ENCODE measurements at regions not wholly inside any gene's neighbourhood (a gene's known extent, or its start where the extent isn't known, plus 50 kb on each side); places are given as distances from the start of the nearest gene placed in this dataset.

- H3K4me1 ChIP-seq (replicated peaks; ENCODE audit: insufficient read depth), result no peaks in the 10 kb centered on the region
- H3K36me3 ChIP-seq (ENCODE audit: low read depth), result no peaks in the 10 kb centered on the region
- H3K27me3 ChIP-seq (ENCODE audit: insufficient read depth, low read depth), result no peaks in the 10 kb centered on the region
- no peaks in the 10 kb centered on the region for H4K20me1 ChIP-seq (ENCODE audit: insufficient read depth)
- H3K9me2 ChIP-seq (ENCODE audit: insufficient read depth), result no peaks in the 10 kb centered on the region
- POLR2A ChIA-PET (ENCODE audit: unreplicated experiment), result no interaction called here
- CTCF ChIA-PET, result no interaction called here
- TF ChIP-seq EZH2 (IDR thresholded peaks at IDR 0.05; ENCODE audit: low read depth) (no peak), CTCF (conservative IDR thresholded peaks at IDR 0.05) (no peak)
- no peak for DNase-seq
- no peak overlapping the region for H3K4me2 ChIP-seq
- H3K79me2 ChIP-seq (ENCODE audit: low read depth), result no peaks in the 10 kb centered on the region
- no peak overlapping the region for H3K4me3 ChIP-seq
- H3F3A ChIP-seq (ENCODE audit: insufficient read depth, low read depth), result no peaks in the 10 kb centered on the region
- no peaks in the 10 kb centered on the region for H3K9me3 ChIP-seq (ENCODE audit: insufficient read depth, low read depth)
- H2AFZ ChIP-seq, result no peak overlapping the region
- no TSS peak for BruUV-seq (replicated peaks)
- intact Hi-C loops (cut with micrococcal nuclease; ENCODE audit: unreplicated experiment), result no loop called here
- H3K27ac ChIP-seq, result no peak overlapping the region
These were observed 201.8 kb downstream of the XPNPEP1 start for GRCh38 chr10:109721453-109722064.

GRCh38 chr10:109706026-109706560, 217.2 kb downstream of the XPNPEP1 start:
- no peak overlapping the region for H3K4me2 ChIP-seq
- no peaks in the 10 kb centered on the region for H3F3A ChIP-seq (ENCODE audit: insufficient read depth, low read depth)
- intact Hi-C loops (cut with micrococcal nuclease; ENCODE audit: unreplicated experiment), result no loop called here
- no peak for DNase-seq
- no peaks in the 10 kb centered on the region for H3K27me3 ChIP-seq (ENCODE audit: insufficient read depth, low read depth)
- no peaks in the 10 kb centered on the region for H3K9me3 ChIP-seq (ENCODE audit: insufficient read depth, low read depth)
- no peak overlapping the region for H2AFZ ChIP-seq
- H3K79me2 ChIP-seq (ENCODE audit: low read depth), result no peaks in the 10 kb centered on the region
- no peak overlapping the region for H3K27ac ChIP-seq
- H3K9me2 ChIP-seq (ENCODE audit: insufficient read depth), result no peaks in the 10 kb centered on the region
- ChIA-PET CTCF (no interaction called here), POLR2A (ENCODE audit: unreplicated experiment) (no interaction called here)
- no peaks in the 10 kb centered on the region for H4K20me1 ChIP-seq (ENCODE audit: insufficient read depth)
- no peak overlapping the region for H3K4me3 ChIP-seq
- no peak for TF ChIP-seq EZH2 (IDR thresholded peaks at IDR 0.05; ENCODE audit: low read depth)
- TF ChIP-seq CTCF (conservative IDR thresholded peaks at IDR 0.05), result no peak
- no peaks in the 10 kb centered on the region for H3K4me1 ChIP-seq (replicated peaks; ENCODE audit: insufficient read depth)
- BruUV-seq (replicated peaks), result no TSS peak
- no peaks in the 10 kb centered on the region for H3K36me3 ChIP-seq (ENCODE audit: low read depth)

GRCh38 chr10:109701633-109702215, 221.6 kb downstream of the XPNPEP1 start:
- ChIA-PET CTCF (no interaction called here), POLR2A (ENCODE audit: unreplicated experiment) (no interaction called here)
- H3K4me2 ChIP-seq, result no peak overlapping the region
- no peak overlapping the region for H2AFZ ChIP-seq
- BruUV-seq (replicated peaks), result no TSS peak
- H3F3A ChIP-seq (ENCODE audit: insufficient read depth, low read depth), result no peaks in the 10 kb centered on the region
- TF ChIP-seq CTCF (conservative IDR thresholded peaks at IDR 0.05) (no peak), EZH2 (IDR thresholded peaks at IDR 0.05; ENCODE audit: low read depth) (no peak)
- H3K4me3 ChIP-seq, result no peak overlapping the region
- H3K9me3 ChIP-seq (ENCODE audit: insufficient read depth, low read depth), result no peaks in the 10 kb centered on the region
- intact Hi-C loops (cut with micrococcal nuclease; ENCODE audit: unreplicated experiment), result no loop called here
- H4K20me1 ChIP-seq (ENCODE audit: insufficient read depth), result no peaks in the 10 kb centered on the region
- no peaks in the 10 kb centered on the region for H3K79me2 ChIP-seq (ENCODE audit: low read depth)
- no peaks in the 10 kb centered on the region for H3K27me3 ChIP-seq (ENCODE audit: insufficient read depth, low read depth)
- no peaks in the 10 kb centered on the region for H3K4me1 ChIP-seq (replicated peaks; ENCODE audit: insufficient read depth)
- no peaks in the 10 kb centered on the region for H3K36me3 ChIP-seq (ENCODE audit: low read depth)
- no peak for DNase-seq
- no peak overlapping the region for H3K27ac ChIP-seq
- H3K9me2 ChIP-seq (ENCODE audit: insufficient read depth), result no peaks in the 10 kb centered on the region

All from PC-9 (cell line).